WTC11 (cell line): ENCODE measurements at regions not wholly inside any gene's neighbourhood (a gene's known extent, or its start where the extent isn't known, plus 50 kb on each side); places are given as distances from the start of the nearest gene placed in this dataset.

Experiments used
- CREB1 ChIP-seq: sonication (generic); formaldehyde crosslinking; IDR thresholded peaks from 2 replicates; pipeline ENCODE4 v1.8.0; 2023; ENCODE audit warnings: mild to moderate bottlenecking, missing genetic modification reagents
- CREM ChIP-seq: sonication (generic); formaldehyde crosslinking; IDR thresholded peaks from 2 replicates; pipeline ENCODE4 v1.8.1; 2022; ENCODE audit warnings: mild to moderate bottlenecking, missing genetic modification reagents, moderate library complexity
- E2F4 ChIP-seq: sonication (generic); formaldehyde crosslinking; IDR thresholded peaks from 2 replicates; pipeline ENCODE4 v1.8.1; 2022; ENCODE audit warnings: low read depth, mild to moderate bottlenecking, moderate library complexity, missing genetic modification reagents, borderline replicate concordance
- ELF4 ChIP-seq: sonication (generic); formaldehyde crosslinking; IDR thresholded peaks from 2 replicates; pipeline ENCODE4 v1.8.1; 2022; ENCODE audit warnings: low read depth, mild to moderate bottlenecking, moderate library complexity, missing genetic modification reagents
- FOXJ3 ChIP-seq: sonication (generic); formaldehyde crosslinking; IDR thresholded peaks from 2 replicates; pipeline ENCODE4 v1.9.0; 2021; ENCODE audit warnings: missing genetic modification reagents, mild to moderate bottlenecking, borderline replicate concordance
- MAX ChIP-seq: sonication (generic); formaldehyde crosslinking; IDR thresholded peaks from 2 replicates; pipeline ENCODE4 v1.8.0; 2022; ENCODE audit warnings: mild to moderate bottlenecking, missing genetic modification reagents
- NR2C2 ChIP-seq: sonication (generic); formaldehyde crosslinking; IDR thresholded peaks from 2 replicates; pipeline ENCODE4 v1.8.0; 2022; ENCODE audit warnings: mild to moderate bottlenecking, missing genetic modification reagents
- NR3C1 ChIP-seq: sonication (generic); formaldehyde crosslinking; conservative IDR thresholded peaks from 2 replicates; pipeline ENCODE4 v1.8.1; 2023; ENCODE audit warnings: low read depth, mild to moderate bottlenecking, missing genetic modification reagents
- SMAD3 ChIP-seq: sonication (generic); formaldehyde crosslinking; IDR thresholded peaks from 2 replicates; pipeline ENCODE4 v1.8.0; 2022; ENCODE audit warnings: missing genetic modification reagents, mild to moderate bottlenecking, borderline replicate concordance
- USF1 ChIP-seq: sonication (generic); formaldehyde crosslinking; IDR thresholded peaks from 2 replicates; pipeline ENCODE4 v1.8.0; 2022; ENCODE audit warnings: mild to moderate bottlenecking, missing genetic modification reagents
- ZNF121 ChIP-seq: sonication (generic); formaldehyde crosslinking; IDR thresholded peaks from 2 replicates; pipeline ENCODE4 v1.8.0; 2023; ENCODE audit warnings: missing genetic modification reagents
- ZNF396 ChIP-seq: fragments of 250-450 bp; sonication (Bioruptor Pico); IDR thresholded peaks from 2 replicates; pipeline ENCODE4 v1.8.0; 2021; ENCODE audit warnings: mild to moderate bottlenecking, moderate library complexity, borderline replicate concordance
- TF ChIP-seq, protein P1 (sequence below): fragments of 200-600 bp; IDR thresholded peaks from 2 replicates; pipeline ENCODE4 v1.8.0; 2022; ENCODE audit warnings: antibody characterized with exemption

GRCh38 chr6:9647071-9647445 is 767.8 kb downstream of the TFAP2A start:
- TF ChIP-seq USF1 (CRISPR knock-in tag) (no peak), MAX (no peak), NR3C1 (CRISPR knock-in tag) (no peak), SMAD3 (CRISPR knock-in tag) (no peak), NR2C2 (no peak), FOXJ3 (no peak), E2F4 (CRISPR knock-in tag) (no peak), ZNF396 (CRISPR knock-in tag) (no peak), ELF4 (CRISPR knock-in tag) (no peak), ZNF121 (no peak), CREM (CRISPR knock-in tag) (no peak), CREB1 (CRISPR knock-in tag) (no peak)
- TF ChIP-seq, protein P1, sequence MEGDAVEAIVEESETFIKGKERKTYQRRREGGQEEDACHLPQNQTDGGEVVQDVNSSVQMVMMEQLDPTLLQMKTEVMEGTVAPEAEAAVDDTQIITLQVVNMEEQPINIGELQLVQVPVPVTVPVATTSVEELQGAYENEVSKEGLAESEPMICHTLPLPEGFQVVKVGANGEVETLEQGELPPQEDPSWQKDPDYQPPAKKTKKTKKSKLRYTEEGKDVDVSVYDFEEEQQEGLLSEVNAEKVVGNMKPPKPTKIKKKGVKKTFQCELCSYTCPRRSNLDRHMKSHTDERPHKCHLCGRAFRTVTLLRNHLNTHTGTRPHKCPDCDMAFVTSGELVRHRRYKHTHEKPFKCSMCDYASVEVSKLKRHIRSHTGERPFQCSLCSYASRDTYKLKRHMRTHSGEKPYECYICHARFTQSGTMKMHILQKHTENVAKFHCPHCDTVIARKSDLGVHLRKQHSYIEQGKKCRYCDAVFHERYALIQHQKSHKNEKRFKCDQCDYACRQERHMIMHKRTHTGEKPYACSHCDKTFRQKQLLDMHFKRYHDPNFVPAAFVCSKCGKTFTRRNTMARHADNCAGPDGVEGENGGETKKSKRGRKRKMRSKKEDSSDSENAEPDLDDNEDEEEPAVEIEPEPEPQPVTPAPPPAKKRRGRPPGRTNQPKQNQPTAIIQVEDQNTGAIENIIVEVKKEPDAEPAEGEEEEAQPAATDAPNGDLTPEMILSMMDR, result no peak
